H1 (cell line): ENCODE measurements at regions not wholly inside any gene's neighbourhood (a gene's known extent, or its start where the extent isn't known, plus 50 kb on each side); places are given as distances from the start of the nearest gene placed in this dataset.

Source experiments
- SIN3A ChIP-seq, 2 experiments: IDR thresholded peaks in 1 of 2; conservative IDR thresholded peaks in 1 of 2; 2 replicates each; pipeline ENCODE4 v1.6.1; 2011 to 2012; ENCODE audit warnings: low read length in 2 of 2, improper control_type of control experiment in 1 of 2, low read depth in 1 of 2, mild to moderate bottlenecking in 1 of 2
- SP1 ChIP-seq: IDR thresholded peaks from 2 replicates; pipeline ENCODE4 v1.6.1; 2011; ENCODE audit warnings: low read depth, low read length

- TF ChIP-seq SIN3A (conservative IDR thresholded peaks at IDR 0.05 in 1 of 2, IDR thresholded peaks at IDR 0.05 in 1 of 2; ENCODE audit: low read depth in 1 of 2, low read length in 2 of 2), result 0 out of 4 replicates have a peak, but pooled peaks of 1 of the 2 experiments have one; percentile 57
- TF ChIP-seq SP1, result 0 out of 2 replicates have a peak, but pooled peaks have one; percentile 22
Measured at GRCh38 chr15:31435261-31435911, 108.8 kb downstream of the KLF13 start (continued).
